GM03348 (cell line): ENCODE measurements at regions not wholly inside any gene's neighbourhood (a gene's known extent, or its start where the extent isn't known, plus 50 kb on each side); places are given as distances from the start of the nearest gene placed in this dataset.
"Not testable (repeated sequence)": the region's sequence is repeated elsewhere in the genome, so short reads cannot be mapped to it uniquely, and the experiment has no call there.

ENCODE experiments used
- DNase-seq: peaks from one replicate; pipeline ENCODE4 v3.0.0; 2012; ENCODE audit warnings: low spot score

- DNase-seq, result no peak
These were observed 281.2 kb downstream of the MYCN start for GRCh38 chr2:16221461-16222010.

DNA sequence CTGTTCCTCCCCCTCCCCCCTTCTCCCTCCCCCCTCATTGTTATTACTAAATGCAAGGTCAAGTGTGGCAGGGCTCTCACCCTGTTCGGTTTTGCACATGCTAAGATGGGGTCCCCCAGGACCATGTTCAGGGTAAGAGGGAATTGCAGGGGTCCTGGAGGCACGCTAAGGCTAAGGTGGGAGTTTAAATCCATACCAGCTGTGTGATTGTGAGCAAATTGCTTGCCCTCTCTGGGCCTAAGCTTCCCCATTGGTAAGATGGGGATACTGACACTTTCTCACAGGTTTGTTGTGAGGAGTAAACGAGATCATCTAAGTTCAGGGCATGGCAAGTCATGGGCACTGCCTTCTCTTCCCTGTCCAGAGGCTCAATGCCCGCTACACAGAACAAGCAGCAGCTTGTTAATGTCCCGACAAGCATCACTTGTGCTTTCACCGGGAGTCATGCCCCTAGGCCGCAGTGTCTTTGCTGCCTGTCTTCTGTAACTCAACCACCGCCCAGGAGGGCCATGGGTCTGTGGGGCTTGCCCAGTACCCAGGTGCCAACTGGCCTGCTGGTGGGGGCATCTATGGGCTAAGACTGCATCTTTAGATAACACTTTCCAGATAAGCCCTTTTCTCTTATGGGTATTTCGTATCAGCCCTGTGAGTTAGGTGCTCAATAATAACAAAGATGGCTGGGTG, 279.1 kb downstream of the MYCN start:
- no peak for DNase-seq

DNA sequence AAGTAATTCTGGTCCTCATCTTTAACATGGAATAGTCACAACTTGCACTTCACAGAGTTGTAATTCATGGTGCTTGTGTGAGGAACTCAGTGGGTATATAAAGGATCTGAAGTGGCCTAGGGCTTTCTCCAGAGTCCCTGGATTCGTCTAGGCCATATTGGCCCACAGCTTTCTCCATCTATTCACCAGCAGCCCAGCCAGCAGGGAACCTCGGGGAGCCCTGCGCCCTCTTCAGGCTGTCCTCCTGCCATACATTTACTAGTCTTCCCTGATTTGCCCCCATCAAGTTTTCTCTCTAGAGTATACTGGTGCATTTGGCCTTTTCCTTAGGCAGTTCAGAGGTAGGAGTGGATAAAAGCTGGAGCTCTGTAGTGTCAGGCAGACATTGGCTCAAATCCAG, 278.3 kb downstream of the MYCN start:
- no peak for DNase-seq

DNA sequence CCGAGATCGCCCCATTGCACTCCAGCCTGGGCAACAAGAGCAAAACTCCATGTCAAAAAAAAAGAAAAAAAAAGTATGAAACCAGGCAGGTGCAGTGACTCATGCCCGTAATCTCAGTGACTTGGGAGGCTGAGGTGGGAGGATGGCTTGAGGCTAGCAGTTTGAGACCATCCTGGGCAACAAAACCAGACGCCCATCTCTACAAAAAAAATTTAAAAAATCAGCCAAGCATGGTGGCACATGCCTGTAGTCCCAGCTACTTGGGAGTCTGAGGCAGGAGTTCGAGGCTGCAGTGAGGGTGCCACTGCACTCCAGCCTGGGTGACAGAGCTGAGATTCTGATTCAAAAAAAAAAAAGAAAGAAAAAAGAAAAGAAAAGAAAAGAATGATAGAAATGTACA, 277.8 kb downstream of the MYCN start:
- DNase-seq, result no peak

GRCh38 chr2:16217741-16218140, 277.4 kb downstream of the MYCN start:
- not testable (repeated sequence) for DNase-seq

DNA sequence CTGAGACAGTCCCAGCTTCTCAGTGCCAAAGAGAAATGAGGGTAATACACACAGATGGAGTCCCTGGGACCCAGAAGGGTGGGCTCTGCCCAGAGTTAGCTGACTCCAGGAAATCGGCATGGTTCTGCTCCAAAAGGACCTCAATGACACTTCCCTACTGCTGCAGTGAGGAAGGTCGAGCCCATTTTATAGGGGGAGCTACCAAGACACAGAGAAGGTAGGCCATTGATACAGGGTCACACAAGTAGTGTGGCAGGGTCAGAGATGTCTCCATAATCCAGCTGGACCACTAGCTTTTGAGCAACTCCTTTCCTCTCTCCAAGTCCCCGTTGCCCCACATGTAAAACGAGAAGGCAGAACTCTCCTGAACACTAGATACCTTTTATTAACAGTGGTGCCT, 276.9 kb downstream of the MYCN start:
- no peak for DNase-seq

- DNase-seq, result no peak
These were observed 276.2 kb downstream of the MYCN start for GRCh38 chr2:16216558-16216945.

DNA sequence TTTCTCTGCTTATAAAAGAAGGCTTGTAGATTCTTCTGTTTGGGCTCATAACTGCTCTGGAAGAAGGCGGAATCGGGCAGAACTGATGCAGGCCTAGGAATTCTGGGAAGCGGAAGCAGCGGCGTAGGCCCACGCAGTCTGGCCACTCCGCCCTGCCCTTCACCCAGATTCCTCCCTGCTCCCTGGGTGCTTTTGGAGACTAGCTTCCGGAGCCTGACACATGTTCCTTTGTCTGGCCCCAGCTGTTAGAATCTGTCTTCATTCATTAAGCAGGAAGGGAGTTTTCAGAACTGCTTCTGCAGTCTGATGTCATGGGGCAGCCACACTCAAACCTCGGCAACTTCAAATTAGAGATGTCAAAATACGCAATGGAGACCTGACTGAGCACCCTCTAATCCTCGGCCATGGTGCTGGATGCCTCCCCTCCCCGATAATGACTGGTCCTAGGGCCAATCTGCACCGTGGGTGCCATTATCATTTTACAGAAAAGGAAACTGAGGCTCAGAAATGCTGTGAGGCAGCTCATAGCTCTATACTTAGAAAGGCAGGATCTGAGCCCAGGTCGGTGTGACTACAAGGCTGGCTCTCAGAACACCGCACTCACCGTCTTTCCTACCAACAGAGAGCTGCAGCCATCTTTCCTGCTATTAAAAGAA, 275.7 kb downstream of the MYCN start:
- DNase-seq, result no peak

DNA sequence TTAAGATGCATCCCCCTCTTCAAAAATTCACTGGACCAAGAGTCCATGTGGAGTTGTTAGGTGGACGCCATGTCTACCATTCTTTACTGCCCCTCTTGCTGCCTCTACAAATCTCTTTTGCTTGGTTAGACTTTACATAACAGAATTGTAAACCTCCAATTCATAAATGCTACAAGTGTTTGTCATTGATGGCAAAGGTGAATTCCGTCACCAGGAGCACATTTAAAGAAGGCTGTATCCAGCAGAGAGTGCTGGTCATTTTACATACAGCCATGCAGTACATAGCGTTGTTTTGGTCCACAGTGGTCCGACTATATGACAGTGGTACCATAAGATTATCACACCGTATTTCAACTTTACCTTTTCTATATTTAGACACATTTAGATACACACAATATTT, 274.5 kb downstream of the MYCN start:
- no peak for DNase-seq

- DNase-seq, result no peak
These were observed 274.0 kb downstream of the MYCN start for GRCh38 chr2:16214391-16214790.

DNA sequence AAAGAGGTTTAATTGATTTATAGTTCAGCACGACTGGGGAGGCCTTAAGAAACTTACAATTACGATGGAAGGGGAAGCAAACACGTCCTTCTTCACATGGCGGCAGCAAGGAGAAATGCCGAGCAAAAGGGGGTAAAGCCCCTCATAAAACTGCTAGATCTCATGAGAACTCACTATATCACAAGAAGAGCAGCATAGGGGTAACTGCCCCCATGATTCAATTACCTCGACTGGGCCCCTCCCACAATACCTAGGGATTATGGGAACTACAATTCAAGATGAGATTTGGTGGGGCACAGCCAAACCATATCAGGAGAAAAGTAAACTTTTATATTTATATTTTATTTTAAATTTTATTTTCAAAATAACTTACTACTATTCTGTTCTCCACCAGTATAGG, 272.0 kb downstream of the MYCN start:
- DNase-seq, result no peak

DNA sequence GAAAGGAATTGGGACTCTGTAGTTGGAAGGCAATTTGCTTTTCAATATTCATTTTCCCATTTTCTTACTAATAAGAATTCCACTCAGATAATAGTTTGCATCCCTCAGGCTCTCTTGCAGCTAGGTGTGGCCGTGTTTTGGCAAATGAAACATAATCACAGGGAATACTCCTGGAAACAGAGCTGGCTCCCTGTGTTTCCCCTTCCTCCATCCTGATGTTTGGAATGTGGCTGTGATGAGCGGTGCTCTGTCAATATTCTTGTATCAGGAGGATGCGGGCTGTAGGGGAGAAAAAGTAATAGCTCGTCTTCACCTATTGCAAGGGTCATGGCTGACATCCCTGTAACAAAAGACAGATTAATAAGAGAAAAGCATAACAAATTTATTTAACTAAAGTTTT, 271.0 kb downstream of the MYCN start:
- DNase-seq, result no peak

GRCh38 chr2:16210841-16211240, 270.5 kb downstream of the MYCN start:
- DNase-seq, result no peak

DNA sequence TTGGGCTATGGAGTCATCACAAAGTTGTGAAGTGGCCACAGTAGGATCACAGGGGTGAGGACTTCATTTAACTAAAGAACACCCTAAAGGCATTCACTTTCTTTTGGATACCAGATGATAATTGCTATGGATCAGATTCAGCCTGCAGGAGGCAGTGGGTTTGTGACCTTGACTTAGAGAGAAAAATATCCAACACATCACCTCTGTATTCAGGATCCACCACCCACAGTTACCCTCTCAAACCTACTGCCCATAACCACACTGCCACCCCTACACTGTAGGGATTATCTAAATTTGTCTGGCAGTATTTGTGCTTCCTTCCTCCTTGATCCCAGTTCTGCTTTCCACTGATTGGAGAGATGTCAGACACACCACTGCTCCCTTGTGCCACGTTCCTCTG, 269.4 kb downstream of the MYCN start:
- no peak for DNase-seq

DNA sequence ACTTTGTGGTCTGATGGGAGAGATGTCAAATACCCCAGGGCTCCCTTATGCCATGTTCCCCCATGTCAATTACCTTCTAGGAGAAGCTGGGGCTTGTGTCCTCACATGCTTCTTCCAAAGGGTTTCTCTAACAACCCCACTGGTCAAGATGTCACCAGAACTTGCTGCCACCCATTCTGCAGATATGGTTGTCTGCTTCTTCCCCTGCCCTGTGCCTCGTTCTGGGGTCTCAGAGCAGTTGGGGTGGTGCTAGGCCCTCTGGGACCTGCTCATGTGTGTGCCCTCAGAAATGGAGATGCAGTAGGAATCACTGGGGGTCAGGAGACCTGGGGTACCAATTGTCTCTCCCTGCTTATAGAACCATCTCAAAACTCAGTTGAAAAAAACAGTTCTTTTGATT, 268.6 kb downstream of the MYCN start:
- DNase-seq, result no peak

GRCh38 chr2:16208241-16208797, 268.0 kb downstream of the MYCN start:
- DNase-seq, result no peak

DNA sequence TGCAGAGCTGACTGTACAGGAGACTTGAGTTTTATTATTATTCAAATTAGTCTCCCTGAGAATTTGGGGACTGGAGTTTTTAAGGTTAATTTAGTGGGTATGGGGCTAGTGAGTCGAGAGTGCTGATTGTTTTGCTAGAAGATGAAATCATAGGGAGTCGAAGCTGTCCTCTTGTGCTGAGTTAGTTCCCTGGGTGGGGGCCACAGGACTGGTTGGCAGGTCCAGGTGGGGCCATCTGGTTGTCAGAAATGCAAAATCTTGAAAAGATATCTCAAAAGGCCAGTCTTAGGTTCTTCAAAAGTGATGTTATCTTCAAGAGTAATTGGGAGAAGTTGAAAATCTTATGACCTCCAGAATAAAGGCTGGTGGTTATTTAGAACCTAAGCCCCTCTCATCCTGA, 267.3 kb downstream of the MYCN start:
- DNase-seq, result no peak

- no peak for DNase-seq
These were observed 266.8 kb downstream of the MYCN start for GRCh38 chr2:16207151-16207550.

GRCh38 chr2:16206191-16206944, 266.0 kb downstream of the MYCN start:
- no peak for DNase-seq

DNA sequence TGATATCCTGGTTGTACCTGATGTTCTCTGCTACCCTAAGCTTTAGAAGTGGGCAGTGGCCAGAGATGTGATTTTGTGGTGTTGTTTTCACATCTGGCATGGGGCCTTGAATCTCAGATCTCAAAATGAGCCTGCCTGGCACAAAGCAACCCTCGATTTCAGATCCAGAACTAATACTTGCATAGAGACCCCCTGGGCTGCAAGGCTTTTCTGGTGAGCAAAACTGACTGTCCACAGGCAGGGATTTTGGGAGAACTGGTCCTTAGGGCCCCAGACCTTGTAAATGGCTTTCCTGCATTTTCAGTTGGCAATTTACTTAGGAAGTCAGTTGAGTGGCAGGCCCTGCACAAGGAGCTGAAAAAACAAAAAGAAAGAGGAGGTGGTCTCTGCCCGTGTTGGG, 265.3 kb downstream of the MYCN start:
- no peak for DNase-seq

- DNase-seq, result no peak
These were observed 264.7 kb downstream of the MYCN start for GRCh38 chr2:16204886-16205620.

DNA sequence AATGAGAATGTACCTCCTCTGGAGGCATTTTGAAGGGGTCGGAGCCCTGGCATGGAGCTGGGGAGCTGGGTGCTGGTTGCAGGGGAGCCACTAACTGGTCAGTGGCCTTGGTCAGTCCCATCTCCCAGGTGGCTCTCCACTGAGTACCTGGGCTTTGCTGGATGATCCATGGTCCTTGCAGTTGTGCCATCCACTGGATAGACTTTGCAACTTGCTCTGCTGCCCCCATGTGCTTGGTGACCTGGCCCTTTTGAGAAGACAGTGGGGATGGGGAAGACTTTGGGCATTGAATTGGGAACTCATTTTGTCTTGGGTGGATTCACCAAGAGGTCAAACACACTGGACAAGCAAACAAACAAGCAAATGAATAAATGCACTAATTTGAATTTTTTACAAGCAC, 263.9 kb downstream of the MYCN start:
- DNase-seq, result no peak
